Fibroblast of skin of left biceps (primary cell): ENCODE measurements at regions not wholly inside any gene's neighbourhood (a gene's known extent, or its start where the extent isn't known, plus 50 kb on each side); places are given as distances from the start of the nearest gene placed in this dataset.
A peak's percentile ranks its signal among the peaks of the same experiment; 100 is the strongest.

ENCODE experiments used
- DNase-seq, 2 experiments: peaks; one replicate each; pipeline ENCODE4 v3.0.0-alpha.2; 2013; ENCODE audit warnings: low read depth in 2 of 2

DNA sequence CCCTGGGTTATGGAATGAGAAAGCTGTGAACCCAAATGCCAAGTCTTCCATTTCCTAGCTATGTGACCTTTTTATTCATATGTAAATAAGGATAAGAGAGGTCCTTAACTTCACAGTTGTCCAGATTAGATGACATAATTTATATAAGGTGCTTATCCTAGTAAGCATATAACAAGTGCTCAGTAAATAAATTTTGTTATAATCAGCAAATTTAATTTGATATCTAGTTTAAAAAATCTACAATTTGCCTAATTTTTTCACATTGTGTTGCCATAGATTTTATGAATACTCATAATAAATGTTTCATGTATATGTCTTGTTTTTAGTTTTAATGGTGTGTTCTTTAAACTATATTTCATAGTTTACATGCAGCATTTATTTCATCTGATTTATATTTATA, 130.4 kb upstream of the SPRY1 start:
- no peak for DNase-seq

DNA sequence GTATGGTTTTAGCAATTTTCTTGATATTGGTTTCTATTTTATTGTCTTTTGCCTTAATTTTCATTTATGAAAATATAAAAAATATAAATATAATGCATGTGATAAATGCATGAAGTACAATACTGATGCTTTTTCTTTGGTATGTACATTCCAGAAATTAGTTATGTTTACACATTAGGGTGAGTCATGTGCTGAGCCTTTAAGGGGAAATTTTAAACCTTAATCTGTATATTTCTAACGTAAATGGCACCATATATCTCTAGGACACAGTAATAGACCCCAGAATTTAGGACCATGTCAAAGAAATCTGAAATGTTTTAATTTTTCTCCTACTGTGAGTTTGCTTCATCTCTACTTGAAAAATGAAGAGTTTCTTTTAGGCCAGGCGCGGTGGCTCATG, 117.8 kb upstream of the SPRY1 start:
- no peak for DNase-seq

DNA sequence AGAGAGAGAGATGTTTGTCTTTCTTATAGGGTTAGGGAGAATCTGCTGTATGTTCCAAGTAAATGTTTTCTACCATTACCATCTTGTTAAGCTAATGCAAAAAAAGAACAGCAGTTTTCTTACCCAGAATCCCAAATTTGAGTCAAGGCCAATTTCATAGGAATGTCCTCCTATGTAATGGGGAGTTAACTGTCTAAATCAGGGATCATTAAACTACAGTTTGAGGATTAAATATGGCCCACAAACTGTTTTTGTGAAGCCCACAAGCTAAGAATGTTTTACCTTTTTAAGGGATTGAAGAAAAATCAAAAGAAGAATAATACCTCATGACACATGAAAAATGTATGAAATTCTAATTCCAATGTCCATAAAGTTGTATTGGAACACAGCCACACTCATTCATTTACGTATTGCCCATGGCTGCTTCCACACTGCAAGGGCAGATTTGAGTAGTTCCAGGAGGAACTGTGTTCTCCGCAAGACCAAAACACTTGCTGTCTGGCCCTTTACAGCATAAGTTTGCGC, 113.2 kb upstream of the SPRY1 start:
- DNase-seq: no peak

DNA sequence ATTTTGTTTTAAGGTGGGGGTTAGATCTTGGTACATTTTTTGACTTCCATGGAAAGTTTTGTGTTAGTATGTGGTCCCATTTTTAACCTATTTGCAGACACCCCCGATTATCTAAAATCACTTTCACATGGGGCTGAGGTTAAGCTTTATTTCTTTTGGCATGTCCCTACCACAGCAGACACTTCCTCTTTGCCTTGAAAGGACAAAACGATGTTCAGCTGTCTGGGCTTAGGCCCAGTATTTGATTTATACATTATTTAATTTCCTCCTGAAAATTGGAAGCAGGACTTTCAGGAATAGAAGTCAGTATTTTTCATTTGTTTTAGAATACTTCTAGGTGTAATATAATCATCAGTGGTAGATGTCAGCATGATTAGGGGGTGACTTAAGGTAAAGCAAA, 112.4 kb upstream of the SPRY1 start:
- peak; percentile 88 to 91 for DNase-seq

DNA sequence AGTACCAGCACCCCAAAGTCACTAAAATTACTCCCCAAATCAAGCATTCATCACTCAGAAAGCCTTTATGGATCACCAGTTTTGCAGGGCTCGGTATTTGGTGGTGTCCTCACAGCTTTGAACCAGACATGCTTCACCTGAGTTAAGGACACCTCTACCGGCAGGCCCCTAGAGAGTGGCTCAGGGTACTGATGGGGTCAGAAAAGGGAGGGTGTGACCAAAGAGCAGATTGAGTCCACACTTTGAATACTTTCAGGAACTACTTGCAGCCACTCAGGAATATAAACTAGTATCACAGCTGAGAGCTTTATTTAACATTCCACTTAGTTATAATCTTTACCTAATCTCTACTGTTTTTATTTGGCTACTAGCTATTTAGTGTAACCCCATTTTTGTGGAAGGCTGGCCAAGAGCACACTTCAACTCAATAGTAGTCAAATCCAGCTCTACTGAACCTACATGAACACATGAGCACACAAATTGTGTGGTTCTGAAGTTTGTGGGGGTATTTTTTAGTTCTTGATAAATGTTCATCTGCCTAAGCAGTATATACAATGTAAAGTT, 109.6 kb upstream of the SPRY1 start:
- no peak for DNase-seq

DNA sequence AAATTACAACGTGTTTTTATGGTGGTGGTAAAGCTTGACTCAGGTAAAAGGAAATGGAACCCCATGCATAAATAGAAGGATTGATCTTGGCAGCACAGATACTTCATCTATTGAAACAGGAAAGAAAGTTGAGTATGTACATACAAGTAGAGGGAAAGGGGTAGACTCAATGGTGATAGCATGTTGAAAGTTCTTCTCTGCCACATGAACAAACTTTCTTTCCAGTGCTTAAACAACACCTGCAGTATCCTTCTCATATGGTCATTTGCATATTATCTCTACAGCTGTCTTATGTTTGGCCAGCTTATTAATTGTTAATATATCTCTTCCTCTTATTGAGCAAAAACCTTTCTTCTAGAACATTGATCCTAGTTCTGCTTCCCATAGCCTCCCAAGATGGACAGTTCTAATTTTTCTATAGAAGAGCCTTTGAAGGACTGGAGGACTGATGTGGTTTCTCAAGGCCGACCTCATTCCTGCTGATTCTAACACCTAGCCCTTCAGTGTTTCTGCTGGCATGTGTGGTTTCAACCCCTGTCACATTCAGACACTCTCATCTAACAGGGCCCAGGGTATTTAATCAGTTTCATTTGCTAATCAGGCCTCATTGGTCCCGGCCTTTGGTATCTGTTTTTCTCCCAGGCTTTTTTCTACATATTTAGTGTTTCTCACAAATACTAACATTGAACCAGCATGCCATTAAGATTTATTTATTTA, 108.1 kb upstream of the SPRY1 start:
- no peak for DNase-seq

DNA sequence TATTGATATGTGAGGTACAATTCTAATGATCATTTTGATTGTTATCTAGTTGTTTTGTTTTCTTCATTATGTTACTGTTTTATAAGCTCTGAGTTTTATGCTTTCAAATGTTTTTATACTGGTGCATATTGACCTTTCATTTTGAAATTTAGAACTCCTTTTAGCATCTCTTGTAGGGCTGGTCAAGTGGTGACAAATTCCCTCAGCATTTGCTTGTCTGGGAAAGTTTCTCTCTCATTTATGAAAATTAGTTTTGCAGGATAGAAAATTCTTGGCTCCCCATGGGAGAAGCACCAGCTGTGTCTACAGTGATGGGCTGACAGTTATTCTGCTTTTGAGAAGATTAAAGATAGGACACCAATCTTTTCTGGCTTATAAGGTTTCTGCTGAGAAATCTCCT, 105.3 kb upstream of the SPRY1 start:
- no peak for DNase-seq

DNA sequence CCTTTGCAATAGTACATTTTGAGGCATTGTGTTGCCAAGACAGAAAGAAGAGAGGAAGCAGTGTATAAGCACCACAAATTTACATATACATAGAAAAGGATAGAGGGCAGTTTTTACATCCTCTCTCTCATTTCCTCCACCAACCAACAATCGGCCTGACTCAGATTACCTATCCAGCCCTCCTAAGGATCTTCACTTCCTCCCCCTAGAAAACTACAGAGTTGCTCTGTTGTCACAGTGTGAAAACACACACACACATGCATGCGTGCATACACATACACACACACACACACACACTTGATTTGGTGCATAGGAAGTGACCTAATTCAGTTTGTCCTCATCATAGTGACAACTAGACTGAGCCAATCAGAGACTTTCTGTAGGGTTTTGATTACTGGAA, 98.8 kb upstream of the SPRY1 start:
- DNase-seq: no peak

DNA sequence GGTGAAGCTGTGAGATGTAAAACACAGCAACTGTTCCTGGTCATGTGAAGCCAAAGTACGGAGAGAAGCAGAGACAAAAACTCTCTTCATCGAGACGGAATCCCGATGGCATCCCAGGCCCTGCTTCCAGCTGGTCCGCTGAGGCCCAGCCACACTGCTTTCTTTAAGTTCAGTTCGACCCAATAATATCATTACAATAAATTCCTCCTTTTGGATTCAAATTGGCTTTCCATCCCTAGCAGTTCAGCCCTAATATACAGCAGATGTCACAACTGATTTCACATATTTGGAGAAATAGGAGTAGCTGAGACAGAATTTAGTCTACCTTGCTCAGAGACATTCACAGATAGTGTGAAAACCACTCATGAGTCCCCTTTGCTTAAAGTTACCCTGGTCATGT, 98.3 kb upstream of the SPRY1 start:
- DNase-seq: no peak

DNA sequence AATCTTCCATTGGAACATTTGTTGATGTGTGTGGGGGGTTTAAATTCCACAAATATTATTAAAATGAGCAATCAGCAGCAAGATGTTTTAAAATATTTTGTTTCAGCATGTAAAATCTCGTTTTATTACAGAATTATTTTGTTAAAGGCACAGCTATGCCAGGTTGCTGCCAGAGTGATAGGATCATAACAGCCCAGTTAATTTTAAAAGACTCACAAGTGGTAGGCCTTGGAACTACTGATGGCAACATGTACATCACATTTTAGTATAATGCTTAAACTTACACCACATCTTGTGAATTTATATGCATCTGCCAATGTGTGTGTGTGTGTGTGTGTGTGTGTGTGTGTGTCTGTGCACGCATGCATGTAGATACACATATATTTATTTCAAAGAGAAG, 97.8 kb upstream of the SPRY1 start:
- DNase-seq: no peak

DNA sequence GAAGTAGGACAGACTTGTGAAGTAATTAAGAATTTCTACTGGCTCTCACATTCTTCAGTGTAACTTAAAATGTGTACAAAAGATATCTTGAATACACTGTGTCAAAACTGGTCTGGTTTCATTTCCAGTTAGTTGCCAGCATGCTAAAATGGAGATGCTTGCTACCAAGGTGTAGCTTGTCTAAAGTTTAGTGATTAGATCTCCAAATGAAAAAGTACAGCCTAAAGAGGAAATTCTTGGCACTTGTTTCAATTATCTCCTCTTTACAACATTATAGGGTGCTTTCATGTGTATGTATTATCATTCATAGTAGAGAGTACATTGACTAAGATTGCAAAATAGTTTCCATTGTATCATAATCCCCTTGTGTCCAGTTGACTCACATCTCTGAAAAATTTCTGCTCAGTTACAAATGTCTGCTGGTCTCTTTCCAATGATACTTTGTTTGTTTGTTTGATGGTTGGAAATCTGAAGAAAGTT, 97.3 kb upstream of the SPRY1 start:
- peak; percentile 57 to 63 for DNase-seq

DNA sequence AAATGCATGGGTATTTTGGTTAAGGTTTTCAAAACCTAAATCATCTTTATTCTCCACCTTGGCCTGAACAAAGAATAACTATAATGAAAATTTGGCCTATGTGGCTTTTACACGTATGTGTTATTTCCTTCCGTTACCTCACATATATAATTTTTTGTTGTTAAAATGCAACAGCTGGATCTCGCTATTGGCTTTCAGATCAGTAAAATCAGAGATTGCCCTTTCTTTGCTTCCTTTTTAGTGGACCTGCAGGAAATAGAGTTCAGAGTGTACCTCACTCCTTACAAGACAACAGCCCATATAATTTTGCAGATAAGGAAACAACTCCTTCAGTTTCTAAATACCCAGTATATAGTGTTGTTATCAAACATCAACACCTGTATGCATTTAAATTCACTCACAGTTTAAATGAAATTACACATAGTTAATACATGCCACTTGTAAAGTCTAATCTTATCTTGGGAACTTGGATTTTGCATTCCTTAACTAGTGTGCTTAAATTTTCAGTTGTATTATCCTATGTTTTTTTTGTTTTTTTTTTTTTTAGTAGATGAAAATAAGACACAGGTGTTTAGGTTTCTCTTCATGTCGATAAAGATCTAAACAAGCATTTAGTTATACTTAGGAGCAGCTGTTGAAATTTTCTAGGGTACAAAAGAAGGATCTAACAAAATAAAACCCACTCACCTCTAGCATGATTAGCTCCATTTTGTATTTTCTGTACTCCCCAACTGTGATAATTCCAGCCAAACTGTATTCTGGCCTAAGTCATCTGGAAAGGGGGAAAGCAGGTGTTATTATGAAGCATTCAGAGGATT, 96.2 kb upstream of the SPRY1 start:
- DNase-seq: no peak

DNA sequence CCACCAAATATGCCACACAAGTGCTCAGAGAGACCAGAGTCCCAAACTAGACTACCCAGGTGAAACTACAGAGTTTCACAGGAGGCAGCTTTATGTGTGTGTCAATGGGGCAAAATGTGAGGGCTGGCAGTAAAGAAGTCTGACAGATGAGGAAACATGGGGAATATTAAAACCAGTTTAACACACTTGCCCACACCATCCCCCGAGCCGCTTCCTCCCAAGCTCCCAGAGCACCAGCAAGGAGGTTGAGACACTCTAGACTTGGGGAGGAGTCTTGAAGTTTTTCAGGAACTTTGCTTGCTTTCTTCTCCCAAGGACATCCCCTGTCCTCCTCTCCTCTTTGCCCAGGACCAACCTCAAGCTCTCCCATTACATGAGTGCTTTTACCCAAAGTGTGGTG, 94.7 kb upstream of the SPRY1 start:
- DNase-seq: no peak

DNA sequence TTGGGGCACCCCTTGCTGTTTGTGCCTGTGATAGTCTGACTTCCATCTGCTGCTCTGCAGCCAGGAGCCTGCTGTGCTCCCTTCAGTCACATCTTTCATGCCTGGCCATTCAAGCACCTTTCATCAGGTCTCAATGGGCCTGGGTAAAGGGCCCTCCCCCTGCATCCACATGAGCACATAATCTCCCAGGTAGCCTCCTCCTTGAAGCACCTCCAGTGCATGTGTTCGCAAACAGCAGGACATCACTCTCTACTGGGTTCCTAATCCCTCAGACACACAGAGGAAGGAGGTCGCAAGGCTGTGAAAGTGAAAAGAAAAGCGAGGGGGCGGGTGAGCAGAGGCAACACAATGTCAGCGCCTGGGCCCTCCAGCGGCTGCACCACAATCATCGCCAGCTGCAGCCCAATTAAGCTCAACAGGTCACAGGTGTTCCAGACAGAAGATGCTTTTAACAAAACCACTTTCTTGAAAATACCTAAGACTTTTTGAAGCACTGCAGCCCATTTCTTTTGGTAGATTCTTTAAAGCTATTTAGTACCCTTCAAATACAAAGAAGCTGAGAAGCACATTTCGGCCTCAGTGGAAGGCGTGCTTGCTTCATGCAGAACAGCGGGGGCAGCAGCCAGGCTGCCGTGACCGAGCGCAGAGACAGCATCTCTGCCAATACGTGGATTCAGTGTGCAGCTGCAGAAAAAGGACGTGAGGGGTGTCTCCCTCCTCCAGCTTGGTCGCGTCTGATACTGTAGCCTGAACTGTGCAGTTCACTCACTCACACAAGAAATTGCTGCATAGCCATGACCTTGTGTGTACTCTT, 92.2 kb upstream of the SPRY1 start:
- no peak for DNase-seq

DNA sequence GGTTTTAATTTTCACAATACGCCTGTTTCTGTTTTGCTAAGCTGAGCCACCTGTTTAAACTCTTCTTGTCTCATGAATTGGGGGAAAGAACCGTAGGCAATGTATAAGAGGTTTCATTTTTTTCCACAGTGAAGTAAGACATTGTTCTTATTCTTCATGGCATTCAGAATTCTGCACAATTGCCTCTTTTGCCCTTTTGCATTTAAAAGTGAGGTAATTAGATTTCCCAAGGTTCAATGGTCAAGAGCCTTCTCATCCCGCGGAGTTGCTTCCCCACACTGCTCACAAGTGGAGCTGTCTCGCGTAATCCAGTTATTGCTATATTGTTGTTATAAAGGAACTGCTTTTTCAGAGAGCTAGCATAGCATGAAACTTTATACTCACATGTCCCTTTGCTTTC, 90.9 kb upstream of the SPRY1 start:
- DNase-seq: no peak

DNA sequence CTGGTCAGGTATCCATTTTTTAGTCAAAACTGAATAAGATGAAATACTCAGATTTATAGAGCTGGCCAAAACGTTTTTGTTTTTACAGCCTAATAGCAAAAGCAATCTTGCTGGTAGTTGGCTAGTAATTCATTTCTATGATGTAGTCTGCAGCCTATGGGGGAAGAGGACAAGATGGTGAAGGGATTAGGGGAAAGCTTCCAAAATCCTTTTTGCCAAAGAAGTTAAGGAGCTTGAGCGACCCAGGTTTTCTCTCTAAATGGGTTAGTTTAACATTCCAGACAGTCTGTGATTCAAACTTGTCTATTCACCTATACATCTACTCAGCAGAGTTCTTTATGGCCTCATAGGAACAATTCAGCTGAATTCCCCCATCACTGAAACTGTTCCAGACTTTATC, 89.8 kb upstream of the SPRY1 start:
- DNase-seq: no peak

DNA sequence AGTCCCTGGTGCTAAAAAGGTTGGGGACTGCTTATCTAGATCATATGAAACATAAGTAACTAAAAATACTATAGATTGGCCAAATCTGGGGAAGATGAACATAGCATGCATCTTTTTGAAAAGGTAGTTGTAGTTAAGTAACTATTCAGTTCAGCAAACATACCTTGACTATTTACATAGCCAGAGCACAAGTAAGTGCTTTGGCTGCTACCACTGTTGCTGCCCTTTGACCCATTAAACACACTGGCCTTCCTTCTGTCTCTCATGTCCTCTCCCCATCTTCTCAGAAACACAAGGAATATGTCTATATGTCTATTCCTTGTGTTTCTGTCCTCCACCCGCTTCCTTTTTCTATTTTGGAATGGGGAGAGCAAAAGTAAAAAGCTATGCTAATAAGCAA, 87.9 kb upstream of the SPRY1 start:
- DNase-seq: no peak

DNA sequence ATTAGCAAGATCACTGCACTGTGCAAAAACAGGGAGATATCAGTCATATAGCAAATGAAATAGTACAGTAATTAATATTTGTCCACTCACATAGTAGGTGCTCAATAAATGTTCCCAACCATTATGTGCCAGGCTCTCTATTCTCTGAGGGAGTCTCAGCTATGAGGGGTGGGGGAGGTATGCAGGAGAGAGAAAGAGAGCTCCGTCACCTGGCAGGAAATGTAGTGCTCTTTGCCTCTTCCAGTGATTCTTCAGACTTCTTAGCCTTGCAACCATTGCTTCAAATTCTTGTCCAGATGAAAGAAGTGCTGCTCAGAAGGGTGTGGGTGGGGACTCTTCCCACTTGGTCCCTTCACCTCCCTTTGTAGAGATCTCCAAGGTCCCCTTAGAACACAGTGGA, 84.5 kb upstream of the SPRY1 start:
- DNase-seq: no peak

DNA sequence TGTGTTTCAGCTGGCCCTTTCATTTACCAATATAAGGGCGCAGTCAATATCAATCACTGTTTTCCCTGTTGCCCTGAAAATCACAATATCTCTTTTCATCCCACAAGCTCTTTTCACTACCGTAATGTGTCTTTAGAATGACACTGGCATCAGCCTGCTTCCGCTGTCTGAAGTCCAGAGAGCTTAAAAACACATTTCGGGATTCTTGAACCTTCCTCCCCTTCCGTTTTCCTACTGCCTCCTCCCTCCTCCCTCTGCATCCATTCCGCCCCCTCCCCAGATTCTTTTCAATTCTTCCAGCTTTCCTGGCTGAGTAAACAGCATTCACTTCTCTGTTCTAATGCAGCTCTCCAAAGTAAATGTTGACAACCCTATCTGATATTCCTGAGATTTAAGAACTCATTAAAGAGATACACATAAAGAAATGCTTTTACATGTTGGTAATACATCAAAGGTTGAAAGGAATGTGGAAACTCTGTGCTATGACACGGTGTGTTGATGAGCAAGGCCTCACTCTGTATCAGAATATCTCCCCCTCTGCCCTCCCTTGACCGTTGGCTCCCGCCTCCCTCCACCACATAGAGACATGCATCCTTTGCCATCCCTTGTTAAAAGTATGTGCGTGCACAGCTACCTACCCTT, 83.5 kb upstream of the SPRY1 start:
- DNase-seq: no peak

DNA sequence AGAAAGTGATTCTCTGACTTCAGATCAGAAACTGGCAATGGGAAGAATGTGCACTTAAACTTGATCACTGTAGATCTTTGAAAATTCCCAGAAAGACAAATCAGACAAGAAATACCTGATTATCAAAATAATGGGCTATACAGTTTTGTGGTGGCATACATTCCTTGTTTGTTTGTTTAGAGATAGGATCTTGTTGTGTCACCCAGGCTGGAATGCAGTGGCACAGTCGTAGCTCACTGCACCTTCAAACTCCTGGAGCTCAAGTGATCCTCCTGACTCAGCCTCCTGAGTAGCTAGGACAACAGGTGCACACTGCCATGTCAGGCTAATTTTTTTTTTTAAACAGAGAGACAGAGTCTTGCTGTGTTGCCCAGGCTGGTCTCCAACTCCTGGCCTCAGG, 81.0 kb upstream of the SPRY1 start:
- no peak for DNase-seq

DNA sequence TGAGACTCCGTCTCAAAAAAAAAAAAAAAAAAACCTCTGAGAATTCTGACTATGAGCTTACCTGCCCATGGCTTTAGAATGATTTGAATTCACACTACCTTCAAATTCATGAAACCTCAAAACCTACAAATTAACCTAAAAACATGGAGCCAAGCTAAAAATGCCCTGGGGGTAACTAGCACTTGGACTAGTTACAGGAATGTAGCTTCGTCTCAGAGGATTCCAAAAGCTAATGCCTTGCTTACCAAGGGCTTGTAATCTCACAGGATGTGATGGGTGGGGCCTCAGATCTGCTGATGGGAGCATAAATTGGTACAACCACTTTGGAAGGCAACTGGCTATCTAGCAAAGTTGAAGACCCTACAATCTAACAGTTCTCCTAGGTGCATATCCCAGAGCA, 79.4 kb upstream of the SPRY1 start:
- no peak for DNase-seq
